ENCODE measurements at regions not wholly inside any gene's neighbourhood (a gene's known extent, or its start where the extent isn't known, plus 50 kb on each side); places are given as distances from the start of the nearest gene placed in this dataset.

DNA sequence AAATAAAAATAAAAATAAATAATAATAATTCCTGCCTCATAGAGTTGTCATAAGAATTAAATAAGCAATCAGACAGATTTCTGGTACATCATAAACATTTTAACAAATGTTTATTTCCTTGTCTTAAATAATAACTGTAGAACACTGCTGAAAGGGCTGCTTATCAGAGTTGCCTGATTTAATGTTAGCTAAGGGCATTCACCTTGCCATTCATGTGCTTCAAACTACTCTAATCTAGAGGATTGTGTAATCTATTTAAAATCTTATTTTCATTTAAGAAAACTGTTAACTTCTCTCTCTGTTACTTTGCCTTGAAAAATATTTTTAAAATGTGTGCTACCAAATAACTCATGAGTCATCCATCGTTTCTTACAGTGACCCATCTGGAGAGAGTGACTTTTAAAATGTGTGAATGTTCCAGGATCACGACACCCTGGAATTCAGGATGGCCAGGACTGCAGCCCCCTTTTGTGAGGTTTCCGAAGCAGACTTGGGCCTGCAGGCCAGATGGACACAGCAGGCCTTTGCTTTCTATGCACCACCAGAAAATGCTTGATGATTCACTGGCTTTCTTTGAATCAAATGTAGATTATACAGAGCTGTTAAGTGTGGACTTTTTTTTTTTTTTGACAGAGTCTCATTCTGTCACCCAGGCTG, 109.1 kb upstream of the TNS3 start:
- peak; percentile 18 for DNase-seq

GRCh38 chr7:47689558-47689957, 107.6 kb upstream of the TNS3 start:
- no peak for DNase-seq

GRCh38 chr7:47688311-47689100, 106.6 kb upstream of the TNS3 start:
- no peak for DNase-seq

GRCh38 chr7:47685712-47686376, 103.9 kb upstream of the TNS3 start:
- DNase-seq, result no peak

- no peak for DNase-seq
These were observed 103.2 kb upstream of the TNS3 start for GRCh38 chr7:47685151-47685550.

DNA sequence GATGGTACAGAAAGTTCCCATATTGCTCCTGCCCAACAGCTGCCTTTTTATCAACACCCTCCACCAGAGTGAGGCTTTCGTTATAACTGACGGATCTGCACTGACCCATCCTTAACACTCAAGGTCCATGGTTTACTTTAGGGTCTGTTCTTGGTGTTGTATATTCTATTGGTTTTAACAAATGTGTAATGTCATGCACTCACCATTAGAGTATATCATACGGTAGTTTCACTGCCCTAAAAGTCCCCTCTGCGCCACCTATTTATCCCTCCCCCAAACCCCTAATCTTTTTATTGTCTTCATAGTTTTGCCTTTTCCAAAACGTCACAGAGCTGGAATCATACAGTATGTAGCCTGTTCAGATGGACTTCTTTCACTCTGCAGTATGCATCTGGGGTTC, 102.8 kb upstream of the TNS3 start:
- no peak for DNase-seq

- DNase-seq, result no peak
These were observed 101.6 kb upstream of the TNS3 start for GRCh38 chr7:47683485-47683898.

- no peak for DNase-seq
These were observed 101.0 kb upstream of the TNS3 start for GRCh38 chr7:47682874-47683273.

DNA sequence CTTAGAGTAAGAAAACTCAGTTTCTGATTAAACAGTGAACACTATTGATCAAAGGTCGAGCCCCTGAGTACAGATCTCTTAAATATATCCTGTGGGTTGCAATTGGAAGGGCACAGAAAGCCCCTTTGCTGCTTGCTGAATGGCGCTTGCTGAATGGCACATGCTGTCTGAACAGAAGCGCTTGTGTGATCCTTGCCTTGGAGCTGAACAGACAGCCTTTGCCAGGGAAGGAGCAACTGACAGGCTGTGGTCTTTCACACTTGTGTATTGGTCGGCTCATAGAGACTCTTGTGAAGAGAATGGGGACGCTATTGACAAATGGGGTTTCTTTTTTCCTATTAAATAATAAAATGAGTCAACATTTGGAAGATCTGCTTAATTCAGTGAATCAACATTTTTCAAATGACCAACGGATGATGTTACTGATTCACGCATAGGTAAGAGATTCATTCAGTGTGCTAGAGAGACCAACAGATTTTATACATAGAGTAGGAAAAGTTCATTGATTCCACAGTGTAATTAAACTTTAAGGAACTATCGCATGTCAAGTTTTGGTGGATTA, 99.4 kb upstream of the TNS3 start:
- no peak for DNase-seq

GRCh38 chr7:47678641-47679380, 96.9 kb upstream of the TNS3 start:
- no peak for DNase-seq

GRCh38 chr7:47677664-47678063, 95.8 kb upstream of the TNS3 start:
- DNase-seq, result peak; percentile 46

DNA sequence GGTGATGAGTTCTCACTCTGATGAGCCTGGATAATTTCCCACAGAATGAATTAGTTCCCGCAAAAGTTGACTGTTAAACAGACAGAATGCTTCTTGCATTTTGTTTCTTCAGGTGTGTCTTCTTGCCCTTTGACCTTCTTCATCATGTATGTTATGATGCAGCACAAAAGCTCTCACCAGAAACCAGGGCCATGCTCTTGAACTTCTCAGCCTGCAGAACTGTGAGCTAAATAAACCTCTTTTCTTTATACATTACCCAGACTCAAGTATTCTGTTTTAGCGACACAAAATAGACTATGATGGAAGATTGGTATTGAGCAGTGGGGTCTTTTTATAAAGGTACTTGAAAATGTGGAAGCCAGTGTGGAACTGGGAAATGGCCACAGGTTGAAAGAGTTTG, 95.2 kb upstream of the TNS3 start:
- DNase-seq, result no peak

DNA sequence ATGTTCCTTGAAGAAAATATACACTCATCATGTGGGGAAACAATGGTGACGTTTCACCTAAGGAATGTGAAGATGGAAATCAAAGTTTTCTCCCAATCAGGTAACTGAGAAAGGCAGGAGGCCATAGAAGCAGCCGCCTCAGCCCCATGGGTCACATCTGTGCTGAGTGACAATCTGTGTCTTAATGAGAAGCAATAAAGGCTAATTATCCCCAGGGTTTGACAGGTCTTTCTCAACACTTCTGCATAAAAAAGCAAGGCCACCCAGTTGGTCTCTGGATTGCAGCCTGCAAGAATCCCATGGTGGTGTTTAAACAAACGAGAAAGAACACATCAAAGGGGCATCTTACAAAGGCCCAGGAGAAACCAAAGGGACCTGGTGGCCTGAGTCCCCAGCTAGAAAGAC, 91.1 kb upstream of the TNS3 start:
- DNase-seq, result no peak

- DNase-seq, result no peak
These were observed 90.4 kb upstream of the TNS3 start for GRCh38 chr7:47672271-47672791.

DNA sequence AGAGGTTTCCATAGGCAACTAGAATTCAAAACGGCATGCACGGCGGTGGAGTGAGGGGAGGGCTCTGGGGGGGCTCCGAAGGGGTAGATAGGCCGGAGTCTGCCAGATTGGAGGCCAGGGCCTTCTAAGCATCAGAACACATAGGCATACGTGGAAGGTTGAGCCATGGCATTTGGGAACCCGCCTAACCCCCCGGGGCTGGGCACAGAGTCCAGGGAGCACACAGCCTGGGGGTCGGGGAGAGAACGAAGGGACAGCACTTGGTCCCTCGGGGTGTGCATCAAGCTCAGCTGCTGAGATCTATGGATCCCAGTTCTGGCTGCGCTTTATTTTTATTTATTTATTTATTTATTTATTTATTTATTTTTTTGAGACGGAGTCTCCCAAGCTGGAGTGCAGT, 89.4 kb upstream of the TNS3 start:
- no peak for DNase-seq

- DNase-seq, result no peak
These were observed 88.8 kb upstream of the TNS3 start for GRCh38 chr7:47670729-47671128.

- DNase-seq, result no peak
These were observed 88.0 kb upstream of the TNS3 start for GRCh38 chr7:47669901-47670384.

DNA sequence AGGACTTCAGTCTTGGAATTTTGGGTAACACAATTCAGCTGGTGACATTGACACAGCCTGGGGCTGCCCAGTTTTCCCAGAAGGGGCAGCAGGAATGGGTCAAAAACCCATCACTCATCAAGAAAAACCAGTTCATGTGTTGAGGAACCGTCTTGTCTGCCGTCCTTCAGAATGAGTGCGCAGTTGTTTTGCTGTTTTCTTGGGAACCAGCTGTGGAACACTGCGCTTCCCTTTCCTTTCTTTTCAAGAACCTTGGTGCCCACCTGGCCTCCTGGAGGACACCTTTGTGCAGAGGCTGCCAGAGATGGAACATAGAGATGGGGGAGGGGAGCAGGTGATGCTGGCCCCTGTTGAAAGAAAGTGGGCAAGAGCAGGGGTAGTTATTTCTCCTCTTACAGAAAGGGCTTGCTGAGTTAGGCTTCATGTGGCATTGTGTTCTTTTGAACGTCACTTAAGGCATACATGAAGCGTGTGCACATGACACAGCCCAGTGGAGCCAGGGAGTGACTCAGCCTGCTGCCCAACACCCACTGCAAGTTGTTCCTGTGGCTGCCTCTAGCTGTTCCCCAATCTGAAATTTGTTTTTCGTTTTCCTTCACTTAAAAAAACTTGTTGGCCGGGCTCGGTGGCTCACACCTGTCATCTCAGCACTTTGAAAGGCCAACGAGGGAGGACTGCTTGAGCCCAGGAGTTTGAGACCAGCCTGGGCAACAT, 87.4 kb upstream of the TNS3 start:
- DNase-seq, result no peak

DNA sequence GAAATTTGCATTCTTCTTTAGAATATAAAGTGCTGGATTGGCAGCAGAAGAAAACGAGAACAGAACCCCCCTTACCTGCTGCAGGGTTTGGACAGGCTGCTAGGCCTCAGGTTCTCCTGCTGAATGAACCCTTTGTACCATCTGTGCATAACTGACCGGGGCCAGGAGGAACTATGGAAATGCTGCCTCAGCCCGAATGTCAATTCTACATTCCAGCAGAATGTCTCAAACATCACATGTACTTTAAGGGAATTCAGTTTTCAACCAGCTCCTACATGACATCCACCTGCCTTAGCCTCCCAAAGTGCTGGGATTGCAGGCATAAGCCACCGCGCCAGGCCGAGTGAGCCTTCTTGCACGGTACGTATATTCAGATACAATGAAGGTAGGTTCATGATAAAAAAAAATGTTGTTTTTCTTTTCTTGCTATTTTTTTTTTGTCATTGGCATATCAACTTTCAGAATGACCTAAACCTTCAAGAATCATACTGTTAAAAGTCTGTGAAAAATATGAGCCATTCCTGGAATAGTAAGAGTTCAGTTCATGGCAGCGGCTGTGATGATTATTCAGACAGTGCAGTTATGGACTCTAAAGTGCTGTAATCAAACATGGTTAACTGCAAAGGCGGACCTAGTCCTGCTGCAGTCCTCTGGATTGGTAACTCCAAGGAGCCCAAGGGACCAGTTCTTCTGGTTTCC, 84.4 kb upstream of the TNS3 start:
- peak; percentile 36 for DNase-seq

GRCh38 chr7:47664650-47665195, 82.8 kb upstream of the TNS3 start:
- no peak for DNase-seq

DNA sequence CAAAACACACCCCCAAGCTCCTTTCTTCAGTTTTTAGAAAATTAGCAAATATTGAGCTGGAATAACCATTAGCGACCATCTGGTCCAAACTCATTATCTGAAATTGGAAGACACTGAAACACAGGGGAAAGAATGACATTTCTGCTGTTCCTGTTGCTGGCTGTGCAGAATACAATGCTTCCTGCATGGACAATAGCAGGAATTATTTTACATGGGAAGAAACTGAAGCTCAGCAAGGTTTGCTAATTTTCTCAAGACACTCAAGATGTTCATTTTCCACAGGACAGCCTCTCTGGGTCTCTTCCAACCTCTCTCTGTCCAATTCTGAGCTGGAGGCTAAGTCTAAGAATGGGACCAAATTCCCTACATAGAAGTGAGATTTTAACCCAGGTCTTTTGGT, 81.9 kb upstream of the TNS3 start:
- DNase-seq, result no peak

Measured in NCI-H226 (cell line).